Hepatocyte (in vitro differentiated cells): ENCODE measurements at regions not wholly inside any gene's neighbourhood (a gene's known extent, or its start where the extent isn't known, plus 50 kb on each side); places are given as distances from the start of the nearest gene placed in this dataset.

ENCODE experiments used
- DNase-seq: peaks from one replicate; pipeline ENCODE4 v3.0.0-alpha.2; 2016; ENCODE audit warnings: low spot score
- H2AFZ ChIP-seq: fragments of 200-600 bp; sonication (generic); 2 replicates; pipeline ENCODE4 v1.6.0; 2016; ENCODE audit warnings: antibody characterized with exemption, mild to moderate bottlenecking
- H3K27ac ChIP-seq: fragments of 200-600 bp; sonication (generic); 2 replicates; pipeline ENCODE4 v1.5.1; 2016; ENCODE audit warnings: mild to moderate bottlenecking
- H3K27me3 ChIP-seq: fragments of 200-600 bp; sonication (generic); 2 replicates; pipeline ENCODE4 v1.6.1; 2016
- H3K36me3 ChIP-seq: fragments of 200-600 bp; sonication (generic); replicated peaks from 2 replicates; pipeline ENCODE4 v1.5.1; 2016; ENCODE audit warnings: low read depth; ENCODE audit not compliant: insufficient read depth
- H3K4me1 ChIP-seq: fragments of 200-600 bp; sonication (generic); 2 replicates; pipeline ENCODE4 v1.5.1; 2016; ENCODE audit warnings: mild to moderate bottlenecking, moderate library complexity; ENCODE audit not compliant: insufficient read depth
- H3K4me2 ChIP-seq: fragments of 200-600 bp; sonication (generic); 2 replicates; pipeline ENCODE4 v1.6.0; 2016
- H3K4me3 ChIP-seq: fragments of 200-600 bp; sonication (generic); 2 replicates; pipeline ENCODE4 v1.5.1; 2016; ENCODE audit warnings: mild to moderate bottlenecking
- H3K79me2 ChIP-seq: fragments of 200-600 bp; sonication (generic); 2 replicates; pipeline ENCODE4 v1.6.0; 2017; ENCODE audit warnings: mild to moderate bottlenecking
- H3K9me2 ChIP-seq: fragments of 200-600 bp; sonication (generic); replicated peaks from 2 replicates; pipeline ENCODE4 v1.6.0; 2017; ENCODE audit warnings: mild to moderate bottlenecking; ENCODE audit not compliant: insufficient read depth
- H3K9me3 ChIP-seq: fragments of 200-600 bp; sonication (generic); 2 replicates; pipeline ENCODE4 v1.5.1; 2016; ENCODE audit warnings: low read depth, mild to moderate bottlenecking
- H4K20me1 ChIP-seq: fragments of 200-600 bp; sonication (generic); 2 replicates; pipeline ENCODE4 v1.6.0; 2016; ENCODE audit warnings: mild to moderate bottlenecking; ENCODE audit not compliant: insufficient read depth, poor library complexity, severe bottlenecking
- CTCF ChIP-seq: fragments of 200-600 bp; sonication (generic); IDR thresholded peaks from 2 replicates; pipeline ENCODE4 v1.5.1; 2016; ENCODE audit warnings: antibody characterized with exemption, mild to moderate bottlenecking; ENCODE audit not compliant: poor library complexity
- EZH2 ChIP-seq: fragments of 200-600 bp; sonication (generic); IDR thresholded peaks from 2 replicates; pipeline ENCODE4 v1.6.1; 2016; ENCODE audit warnings: antibody characterized with exemption, mild to moderate bottlenecking, borderline replicate concordance
- EZH2phosphoT487 ChIP-seq: fragments of 200-600 bp; sonication (generic); IDR thresholded peaks from one replicate; pipeline ENCODE4 v1.6.1; 2018; ENCODE audit warnings: antibody characterized with exemption, mild to moderate bottlenecking, low read depth, moderate library complexity; ENCODE audit not compliant: unreplicated experiment, severe bottlenecking
- WGBS: methylation state at CpG from one replicate; pipeline ENCODE4 v1.1.6; 2016; ENCODE audit warnings: low lambda C conversion rate; ENCODE audit errors: missing lambda C conversion rate; 5-methylcytosine and 5-hydroxymethylcytosine counted together

- no peaks in the 10 kb centered on the region for H3K4me1 ChIP-seq
- no peaks in the 10 kb centered on the region for H3K79me2 ChIP-seq
- no peaks in the 10 kb centered on the region for H3K36me3 ChIP-seq
- H3K4me3 ChIP-seq: no peak overlapping the region
- WGBS: 67% methylated on average over 1 of the region's 1 CpG
- H3K4me2 ChIP-seq: no peak overlapping the region
- no peak for DNase-seq
- H2AFZ ChIP-seq: no peak overlapping the region
- H3K9me2 ChIP-seq: no peaks in the 10 kb centered on the region
- H3K27ac ChIP-seq: no peak overlapping the region
- TF ChIP-seq CTCF: no peak
- no peak for TF ChIP-seq EZH2
- no peak for TF ChIP-seq EZH2phosphoT487
- no peaks in the 10 kb centered on the region for H3K9me3 ChIP-seq
- H4K20me1 ChIP-seq: no peaks in the 10 kb centered on the region
- H3K27me3 ChIP-seq: no peaks in the 10 kb centered on the region
These were observed 84.8 kb upstream of the LRIG1 start for GRCh38 chr3:66585520-66586095.

GRCh38 chr3:66586853-66587252 lies 86.0 kb upstream of the LRIG1 start:
- Histone ChIP-seq H2AFZ (no peak overlapping the region), H3K27ac (no peak overlapping the region), H3K9me3 (no peaks in the 10 kb centered on the region), H3K36me3 (no peaks in the 10 kb centered on the region), H3K4me2 (no peak overlapping the region), H4K20me1 (no peaks in the 10 kb centered on the region), H3K4me1 (no peaks in the 10 kb centered on the region), H3K4me3 (no peak overlapping the region), H3K79me2 (no peaks in the 10 kb centered on the region), H3K9me2 (no peaks in the 10 kb centered on the region), H3K27me3 (no peaks in the 10 kb centered on the region)
- DNase-seq: no peak
- TF ChIP-seq EZH2phosphoT487 (no peak), CTCF (no peak), EZH2 (no peak)
- WGBS: 94% methylated on average over 3 of the region's 3 CpGs

- Histone ChIP-seq H3K27me3 (no peaks in the 10 kb centered on the region), H4K20me1 (no peaks in the 10 kb centered on the region), H3K79me2 (no peaks in the 10 kb centered on the region), H3K9me3 (no peaks in the 10 kb centered on the region), H2AFZ (no peak overlapping the region), H3K4me3 (no peak overlapping the region), H3K4me2 (no peak overlapping the region), H3K9me2 (no peaks in the 10 kb centered on the region), H3K36me3 (no peaks in the 10 kb centered on the region), H3K4me1 (no peaks in the 10 kb centered on the region), H3K27ac (no peak overlapping the region)
- DNase-seq: no peak
- 85% methylated on average over 3 of the region's 3 CpGs for WGBS
- TF ChIP-seq EZH2 (no peak), CTCF (no peak), EZH2phosphoT487 (no peak)
These were observed 87.6 kb upstream of the LRIG1 start for GRCh38 chr3:66588340-66588847.
